ENCODE measurements at regions not wholly inside any gene's neighbourhood (a gene's known extent, or its start where the extent isn't known, plus 50 kb on each side); places are given as distances from the start of the nearest gene placed in this dataset.

DNA sequence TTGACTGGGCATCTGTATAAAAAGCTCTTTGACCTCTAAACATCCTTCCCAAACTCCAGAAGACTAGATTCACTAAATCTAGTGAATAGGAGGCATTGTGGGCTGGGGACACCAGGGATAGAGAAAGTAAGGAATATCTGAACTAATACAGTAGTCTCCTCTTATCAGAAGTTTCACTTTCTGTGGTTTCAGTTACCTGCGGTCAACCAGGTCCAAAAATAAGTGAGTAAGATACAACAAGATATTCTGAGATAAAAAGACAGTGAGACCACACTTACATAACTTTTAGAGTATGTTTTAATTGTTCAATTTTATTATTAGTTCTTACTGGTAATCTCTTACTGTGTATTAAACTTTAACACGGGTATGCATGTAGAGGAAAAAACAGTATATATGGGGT, 376.5 kb downstream of the HNRNPD start:
- H3K79me2 ChIP-seq (ENCODE audit: control insufficient read depth, low read length), result no peaks in the 10 kb centered on the region
- H3K4me1 ChIP-seq (ENCODE audit: control insufficient read depth, low read length), result no peaks in the 10 kb centered on the region
- H3K27me3 ChIP-seq (ENCODE audit: control insufficient read depth, low read length), result no peaks in the 10 kb centered on the region
- TF ChIP-seq EZH2phosphoT487 (IDR thresholded peaks at IDR 0.05; ENCODE audit: borderline replicate concordance, low read length) (no peak), CTCF (IDR thresholded peaks at IDR 0.05; ENCODE audit: low read depth, low read length, poor library complexity, severe bottlenecking) (no peak)
- H3K4me2 ChIP-seq (ENCODE audit: low read length), result no peak overlapping the region
- no peaks in the 10 kb centered on the region for H3K36me3 ChIP-seq (ENCODE audit: control insufficient read depth, low read length)
- H3K9me2 ChIP-seq (replicated peaks; ENCODE audit: control insufficient read depth, low read length), result no peaks in the 10 kb centered on the region
- H3K9me3 ChIP-seq (ENCODE audit: control insufficient read depth, insufficient read depth, low read length), result peaks cover 5% of the 10 kb centered on the region; the same call in 1 of the 2 replicates
- no peaks in the 10 kb centered on the region for H3F3A ChIP-seq (ENCODE audit: control insufficient read depth, insufficient read depth)
- H3K4me3 ChIP-seq (ENCODE audit: low read length), result no peak overlapping the region
- H3K27ac ChIP-seq (ENCODE audit: low read depth, low read length), result no peak overlapping the region
- H4K20me1 ChIP-seq (ENCODE audit: control insufficient read depth, insufficient read depth, low read depth, low read length), result no peaks in the 10 kb centered on the region

- Histone ChIP-seq H3K4me2 (ENCODE audit: low read length) (no peak overlapping the region), H3K4me3 (ENCODE audit: low read length) (no peak overlapping the region), H3F3A (ENCODE audit: control insufficient read depth, insufficient read depth) (no peaks in the 10 kb centered on the region), H3K27ac (ENCODE audit: low read depth, low read length) (no peak overlapping the region), H3K27me3 (ENCODE audit: control insufficient read depth, low read length) (peaks cover 3% of the 10 kb centered on the region; the same call in 1 of the 2 replicates), H3K9me3 (ENCODE audit: control insufficient read depth, insufficient read depth, low read length) (no peaks in the 10 kb centered on the region), H3K79me2 (ENCODE audit: control insufficient read depth, low read length) (no peaks in the 10 kb centered on the region), H3K36me3 (ENCODE audit: control insufficient read depth, low read length) (no peaks in the 10 kb centered on the region), H3K9me2 (replicated peaks; ENCODE audit: control insufficient read depth, low read length) (no peaks in the 10 kb centered on the region), H3K4me1 (ENCODE audit: control insufficient read depth, low read length) (no peaks in the 10 kb centered on the region), H4K20me1 (ENCODE audit: control insufficient read depth, insufficient read depth, low read depth, low read length) (no peaks in the 10 kb centered on the region)
- no peak for TF ChIP-seq EZH2phosphoT487 (IDR thresholded peaks at IDR 0.05; ENCODE audit: borderline replicate concordance, low read length)
- TF ChIP-seq CTCF (IDR thresholded peaks at IDR 0.05; ENCODE audit: low read depth, low read length, poor library complexity, severe bottlenecking), result no peak
These were observed 382.9 kb downstream of the HNRNPD start for GRCh38 chr4:81990898-81991297.

DNA sequence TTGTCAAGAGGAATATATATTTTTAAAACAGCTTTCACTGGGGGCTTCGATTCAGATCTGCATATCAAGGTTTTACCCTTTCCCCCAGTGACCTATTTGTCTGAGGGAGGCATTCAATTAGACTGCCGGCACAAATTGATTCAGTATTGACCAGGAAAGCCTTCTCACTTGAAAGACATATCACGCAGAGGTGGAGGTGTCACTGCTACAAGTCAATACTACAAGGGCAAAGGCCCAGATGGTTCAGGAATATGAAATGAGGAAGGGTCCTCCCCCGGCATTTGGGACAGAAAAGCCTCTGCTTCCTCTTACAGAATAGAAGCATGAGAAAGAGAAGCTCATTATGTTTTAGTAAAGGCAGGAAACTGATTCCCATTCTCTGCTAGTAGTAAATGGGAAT, 383.6 kb downstream of the HNRNPD start:
- peaks cover 3% of the 10 kb centered on the region; the same call in 1 of the 2 replicates for H3K27me3 ChIP-seq (ENCODE audit: control insufficient read depth, low read length)
- no peaks in the 10 kb centered on the region for H4K20me1 ChIP-seq (ENCODE audit: control insufficient read depth, insufficient read depth, low read depth, low read length)
- no peaks in the 10 kb centered on the region for H3K4me1 ChIP-seq (ENCODE audit: control insufficient read depth, low read length)
- no peak for TF ChIP-seq EZH2phosphoT487 (IDR thresholded peaks at IDR 0.05; ENCODE audit: borderline replicate concordance, low read length)
- no peak for TF ChIP-seq CTCF (IDR thresholded peaks at IDR 0.05; ENCODE audit: low read depth, low read length, poor library complexity, severe bottlenecking)
- H3K27ac ChIP-seq (ENCODE audit: low read depth, low read length), result no peak overlapping the region
- H3K79me2 ChIP-seq (ENCODE audit: control insufficient read depth, low read length), result no peaks in the 10 kb centered on the region
- no peaks in the 10 kb centered on the region for H3K36me3 ChIP-seq (ENCODE audit: control insufficient read depth, low read length)
- no peaks in the 10 kb centered on the region for H3F3A ChIP-seq (ENCODE audit: control insufficient read depth, insufficient read depth)
- H3K9me2 ChIP-seq (replicated peaks; ENCODE audit: control insufficient read depth, low read length), result no peaks in the 10 kb centered on the region
- no peaks in the 10 kb centered on the region for H3K9me3 ChIP-seq (ENCODE audit: control insufficient read depth, insufficient read depth, low read length)
- no peak overlapping the region for H3K4me3 ChIP-seq (ENCODE audit: low read length)
- no peak overlapping the region for H3K4me2 ChIP-seq (ENCODE audit: low read length)

Data from DOHH2 (cell line).